Central memory CD8-positive, alpha-beta T cell (primary cell): ENCODE measurements at regions not wholly inside any gene's neighbourhood (a gene's known extent, or its start where the extent isn't known, plus 50 kb on each side); places are given as distances from the start of the nearest gene placed in this dataset.
"Not testable (repeated sequence)": the region's sequence is repeated elsewhere in the genome, so short reads cannot be mapped to it uniquely, and the experiment has no call there.

Experiments used
- ATAC-seq: fragments of 150-1000 bp; cut with Tn5 transposase; replicated peaks from 2 replicates; pipeline ENCODE4 v1.10.0; 2022; ENCODE audit warnings: mild to moderate bottlenecking, moderate FRiP score, moderate number of reproducible peaks; ENCODE audit not compliant: poor library complexity, severe bottlenecking; ENCODE audit errors: extremely low read depth
- DNase-seq, 2 donors: peaks; one replicate each; pipeline ENCODE4 v3.0.0; 2021; ENCODE audit warnings: low spot score in 2 of 2
- H3K27ac Mint-ChIP-seq: one replicate; pipeline ENCODE4 v1.8.0; 2022; ENCODE audit warnings: low read depth, mild to moderate bottlenecking, moderate library complexity, mixed read lengths
- H3K27me3 Mint-ChIP-seq: one replicate; pipeline ENCODE4 v1.8.0; 2022; ENCODE audit warnings: mixed read lengths
- H3K36me3 Mint-ChIP-seq: one replicate; pipeline ENCODE4 v1.8.0; 2022; ENCODE audit warnings: mild to moderate bottlenecking, moderate library complexity, mixed read lengths; ENCODE audit not compliant: insufficient read depth
- H3K4me1 Mint-ChIP-seq: one replicate; pipeline ENCODE4 v1.8.0; 2022; ENCODE audit warnings: mixed read lengths
- H3K4me3 Mint-ChIP-seq: one replicate; pipeline ENCODE4 v1.8.0; 2022; ENCODE audit warnings: mild to moderate bottlenecking, moderate library complexity, mixed read lengths
- H3K9me3 Mint-ChIP-seq: one replicate; pipeline ENCODE4 v1.8.0; 2022; ENCODE audit warnings: mixed read lengths

GRCh38 chrX:78822157-78822690 is 74.7 kb downstream of the LPAR4 start:
- H3K36me3 Mint-ChIP-seq: no peaks in the 10 kb centered on the region
- H3K27me3 Mint-ChIP-seq: no peaks in the 10 kb centered on the region
- no peaks in the 10 kb centered on the region for H3K4me1 Mint-ChIP-seq
- no peak for ATAC-seq
- no peaks in the 10 kb centered on the region for H3K9me3 Mint-ChIP-seq
- DNase-seq: no peak
- H3K27ac Mint-ChIP-seq: no peak overlapping the region
- H3K4me3 Mint-ChIP-seq: no peak overlapping the region

- no peak overlapping the region for H3K4me3 Mint-ChIP-seq
- H3K27ac Mint-ChIP-seq: no peak overlapping the region
- H3K4me1 Mint-ChIP-seq: no peaks in the 10 kb centered on the region
- DNase-seq: no peak
- H3K27me3 Mint-ChIP-seq: no peaks in the 10 kb centered on the region
- no peaks in the 10 kb centered on the region for H3K36me3 Mint-ChIP-seq
- no peaks in the 10 kb centered on the region for H3K9me3 Mint-ChIP-seq
- ATAC-seq: no peak
Measured at GRCh38 chrX:78831523-78831922, 84.0 kb downstream of the LPAR4 start.

GRCh38 chrX:78838709-78839108 is 91.2 kb downstream of the LPAR4 start:
- Mint-ChIP-seq H3K27me3 (no peaks in the 10 kb centered on the region), H3K9me3 (no peaks in the 10 kb centered on the region), H3K4me1 (no peaks in the 10 kb centered on the region), H3K4me3 (no peak overlapping the region), H3K27ac (no peak overlapping the region), H3K36me3 (no peaks in the 10 kb centered on the region)
- ATAC-seq: no peak
- no peak for DNase-seq

GRCh38 chrX:78839711-78840110 is 92.2 kb downstream of the LPAR4 start:
- no peak for ATAC-seq
- H3K4me1 Mint-ChIP-seq: no peaks in the 10 kb centered on the region
- H3K36me3 Mint-ChIP-seq: no peaks in the 10 kb centered on the region

GRCh38 chrX:78844218-78844617 is 96.7 kb downstream of the LPAR4 start:
- not testable (repeated sequence) for ATAC-seq, DNase-seq, H3K36me3 Mint-ChIP-seq, H3K27me3 Mint-ChIP-seq, H3K4me1 Mint-ChIP-seq, H3K27ac Mint-ChIP-seq, H3K4me3 Mint-ChIP-seq, H3K9me3 Mint-ChIP-seq

More at GRCh38 chrX:78839711-78840110, 92.2 kb downstream of the LPAR4 start:
- no peaks in the 10 kb centered on the region for H3K27me3 Mint-ChIP-seq
- no peak overlapping the region for H3K27ac Mint-ChIP-seq
- H3K4me3 Mint-ChIP-seq: no peak overlapping the region
- H3K9me3 Mint-ChIP-seq: no peaks in the 10 kb centered on the region
- no peak for DNase-seq

GRCh38 chrX:78881248-78881647 is 63.9 kb upstream of the P2RY10 start:
- not testable (repeated sequence) for H3K4me3 Mint-ChIP-seq, H3K9me3 Mint-ChIP-seq, ATAC-seq, H3K36me3 Mint-ChIP-seq, H3K27me3 Mint-ChIP-seq, DNase-seq, H3K4me1 Mint-ChIP-seq, H3K27ac Mint-ChIP-seq

GRCh38 chrX:78886550-78886949 is 58.6 kb upstream of the P2RY10 start:
- H3K9me3 Mint-ChIP-seq: no peaks in the 10 kb centered on the region
- no peak overlapping the region for H3K4me3 Mint-ChIP-seq
- no peak for DNase-seq
- H3K4me1 Mint-ChIP-seq: peaks cover 10% of the 10 kb centered on the region
- peaks cover 2% of the 10 kb centered on the region for H3K36me3 Mint-ChIP-seq
- no peaks in the 10 kb centered on the region for H3K27me3 Mint-ChIP-seq
- peak overlapping the region; percentile 75 for H3K27ac Mint-ChIP-seq
- no peak for ATAC-seq
